Activated T-cell treated with anti-CD3 and anti-CD28 coated beads, Interleukin-2, amount 50 U/mL, for 24 hours (primary cell): ENCODE measurements at regions not wholly inside any gene's neighbourhood (a gene's known extent, or its start where the extent isn't known, plus 50 kb on each side); places are given as distances from the start of the nearest gene placed in this dataset.
"Not testable (repeated sequence)": the region's sequence is repeated elsewhere in the genome, so short reads cannot be mapped to it uniquely, and the experiment has no call there.

Experiments used
- DNase-seq: peaks from one replicate; pipeline ENCODE4 v3.0.0-alpha.2; 2020
- H3K27ac Mint-ChIP-seq: 2 replicates; pipeline ENCODE4 v1.8.0; 2020; ENCODE audit warnings: mild to moderate bottlenecking, mixed read lengths
- H3K27me3 Mint-ChIP-seq: 2 replicates; pipeline ENCODE4 v1.8.0; 2020; ENCODE audit warnings: mixed read lengths
- H3K36me3 Mint-ChIP-seq: 2 replicates; pipeline ENCODE4 v1.8.0; 2020; ENCODE audit warnings: low read depth, mixed read lengths
- H3K4me1 Mint-ChIP-seq: 2 replicates; pipeline ENCODE4 v1.8.0; 2020; ENCODE audit warnings: low read depth, mixed read lengths
- H3K4me3 Mint-ChIP-seq: 2 replicates; pipeline ENCODE4 v1.8.0; 2020; ENCODE audit warnings: mild to moderate bottlenecking, moderate library complexity, mixed read lengths
- H3K9me3 Mint-ChIP-seq: 2 replicates; pipeline ENCODE4 v1.8.0; 2020; ENCODE audit warnings: mixed read lengths

DNA sequence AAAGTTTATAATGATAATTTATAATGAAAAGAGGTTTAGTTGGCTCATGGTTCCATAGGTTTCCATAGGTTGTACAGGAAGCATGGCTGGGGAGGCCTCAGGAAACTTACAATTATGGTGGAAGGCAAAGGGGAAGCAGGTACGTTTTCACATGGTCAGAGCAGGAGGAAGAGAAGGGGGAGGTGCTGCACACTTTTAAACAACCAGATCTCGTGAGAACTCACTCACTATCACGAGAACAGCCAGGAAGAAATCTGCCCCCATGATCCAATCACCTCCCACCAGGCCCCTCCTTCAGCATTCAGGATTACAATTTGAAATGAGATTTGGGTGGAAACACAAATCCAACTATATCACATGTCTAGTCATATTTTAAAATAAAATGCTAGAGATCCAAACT is 64.1 kb upstream of the ABLIM1 start:
- not testable (repeated sequence) for H3K36me3 Mint-ChIP-seq, H3K27ac Mint-ChIP-seq, H3K9me3 Mint-ChIP-seq, H3K4me3 Mint-ChIP-seq, H3K27me3 Mint-ChIP-seq, H3K4me1 Mint-ChIP-seq, DNase-seq

DNA sequence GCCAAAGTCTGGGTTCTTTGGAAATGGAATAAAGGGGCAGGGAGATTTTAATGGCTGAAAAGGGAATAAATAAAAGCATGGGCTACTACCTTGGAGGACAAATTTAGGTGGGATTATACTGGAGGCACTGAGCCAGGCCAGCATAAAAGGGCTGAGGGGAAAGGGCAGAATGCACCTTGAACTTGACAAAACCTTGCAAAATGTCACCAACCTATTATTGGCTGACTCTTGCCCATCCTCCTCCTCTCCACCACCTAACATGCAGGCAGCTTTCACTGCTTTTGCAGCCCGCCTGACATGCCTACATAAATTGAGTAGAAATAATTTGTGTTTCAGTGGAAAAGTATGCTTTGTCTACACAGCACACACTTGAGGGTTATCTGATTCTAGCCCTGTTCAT is 65.3 kb upstream of the ABLIM1 start:
- no peaks in the 10 kb centered on the region for H3K36me3 Mint-ChIP-seq
- no peak for DNase-seq
- H3K27ac Mint-ChIP-seq, result no peak overlapping the region
- no peaks in the 10 kb centered on the region for H3K9me3 Mint-ChIP-seq
- peaks cover 5% of the 10 kb centered on the region for H3K27me3 Mint-ChIP-seq
- no peak overlapping the region for H3K4me3 Mint-ChIP-seq
- H3K4me1 Mint-ChIP-seq, result no peaks in the 10 kb centered on the region

DNA sequence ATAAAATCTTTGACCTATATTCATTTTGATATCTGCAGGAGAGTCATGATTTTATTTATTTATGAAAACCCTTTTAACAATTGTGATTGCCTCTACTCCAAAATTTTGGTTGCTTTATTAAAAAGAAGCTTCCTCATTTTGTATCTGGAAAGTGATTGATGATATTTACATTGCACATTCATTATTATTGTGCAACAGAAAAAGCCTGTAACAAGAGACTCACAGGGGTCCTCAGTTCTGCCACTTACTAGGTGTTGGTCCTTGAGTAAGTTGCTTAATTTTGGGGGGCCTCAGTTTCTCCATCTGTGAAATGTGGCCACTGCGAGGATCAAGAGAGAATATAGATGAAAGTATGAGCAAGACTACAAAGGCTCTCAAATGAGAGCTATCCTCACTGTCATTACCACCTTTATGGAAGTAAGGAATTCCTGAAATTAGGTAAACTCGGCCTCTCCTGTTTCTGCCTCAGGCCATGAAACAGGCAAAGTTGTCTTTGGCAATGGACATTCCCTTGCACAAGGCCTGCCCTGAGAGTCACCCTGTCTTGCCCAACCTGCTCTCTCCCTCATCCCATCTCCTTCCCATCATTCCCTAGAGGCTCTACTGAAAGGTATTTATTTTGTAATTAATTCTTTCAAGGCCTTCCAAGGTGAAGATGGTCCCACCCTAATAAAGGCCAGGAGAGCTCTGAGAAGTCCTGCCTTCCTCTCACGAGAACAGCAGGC is 66.1 kb upstream of the ABLIM1 start:
- Mint-ChIP-seq H3K27ac (no peak overlapping the region), H3K4me3 (no peak overlapping the region), H3K9me3 (no peaks in the 10 kb centered on the region), H3K36me3 (no peaks in the 10 kb centered on the region), H3K4me1 (no peaks in the 10 kb centered on the region), H3K27me3 (peaks cover 5% of the 10 kb centered on the region)
- DNase-seq, result no peak

DNA sequence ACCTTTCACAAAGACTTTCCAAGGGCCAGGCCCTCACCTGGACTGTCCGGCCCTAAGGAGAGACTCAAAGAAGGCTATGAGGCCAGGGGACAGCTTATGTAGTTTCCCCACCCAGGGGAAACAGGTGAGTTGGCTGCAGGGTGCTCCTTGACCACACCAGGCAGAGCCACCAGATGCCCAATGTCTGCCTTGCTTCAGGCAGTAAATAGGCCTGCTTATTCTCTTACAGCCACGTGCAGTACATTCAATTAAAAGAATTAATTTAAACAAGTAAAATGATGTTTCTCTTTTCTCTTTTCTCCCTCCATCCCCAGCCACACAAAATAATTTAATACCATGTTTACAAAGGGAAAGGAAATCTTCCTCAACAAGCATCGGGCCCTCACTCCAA is 66.6 kb upstream of the ABLIM1 start:
- H3K9me3 Mint-ChIP-seq, result no peaks in the 10 kb centered on the region
- no peaks in the 10 kb centered on the region for H3K4me1 Mint-ChIP-seq
- H3K27ac Mint-ChIP-seq, result no peak overlapping the region
- H3K27me3 Mint-ChIP-seq, result peaks cover 5% of the 10 kb centered on the region
- no peaks in the 10 kb centered on the region for H3K36me3 Mint-ChIP-seq
- no peak overlapping the region for H3K4me3 Mint-ChIP-seq
- no peak for DNase-seq

DNA sequence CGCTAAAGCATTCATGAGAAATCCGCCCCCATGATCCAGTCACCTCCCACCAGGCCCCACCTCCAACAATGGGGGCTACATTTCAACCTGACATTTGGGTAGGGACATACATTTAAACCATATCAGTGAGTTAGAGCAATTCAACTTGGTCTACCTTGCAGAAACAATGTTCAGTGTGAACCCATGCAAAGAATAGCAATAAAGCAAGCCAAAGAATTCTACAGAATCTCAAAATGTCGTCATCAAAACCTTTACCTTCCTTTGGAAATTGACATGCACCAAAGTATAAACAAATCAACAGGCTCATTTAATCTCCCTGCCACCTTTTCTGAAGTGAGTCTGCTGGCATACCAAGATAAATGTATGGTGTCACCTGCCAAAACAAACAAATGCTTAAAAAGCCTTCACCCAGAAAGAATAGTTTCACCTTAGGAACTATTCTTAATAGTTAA is 68.8 kb upstream of the ABLIM1 start:
- peaks cover 2% of the 10 kb centered on the region for H3K27me3 Mint-ChIP-seq
- no peaks in the 10 kb centered on the region for H3K4me1 Mint-ChIP-seq
- no peak for DNase-seq
- no peak overlapping the region for H3K27ac Mint-ChIP-seq
- H3K36me3 Mint-ChIP-seq, result no peaks in the 10 kb centered on the region
- no peaks in the 10 kb centered on the region for H3K9me3 Mint-ChIP-seq
- H3K4me3 Mint-ChIP-seq, result no peak overlapping the region

DNA sequence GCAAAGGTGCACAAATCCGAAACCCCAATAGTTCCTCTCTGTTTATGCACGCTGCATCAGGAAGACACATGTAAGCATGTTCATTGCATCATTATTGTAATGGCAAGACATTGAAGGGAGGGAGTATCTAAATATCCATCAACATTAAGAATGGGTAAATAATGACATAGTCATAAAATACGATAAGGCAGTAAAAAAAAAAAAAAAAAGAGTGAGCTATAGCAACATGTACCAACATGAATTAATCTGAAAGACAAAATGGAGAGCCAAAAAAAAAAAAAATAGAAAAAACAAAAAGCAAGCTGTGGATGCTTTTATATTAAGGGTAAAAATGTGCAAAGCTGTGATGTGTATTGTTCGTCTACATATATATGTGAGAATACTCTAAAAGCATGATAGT is 70.2 kb upstream of the ABLIM1 start:
- no peak for DNase-seq
- Mint-ChIP-seq H3K4me3 (no peak overlapping the region), H3K9me3 (no peaks in the 10 kb centered on the region)

DNA sequence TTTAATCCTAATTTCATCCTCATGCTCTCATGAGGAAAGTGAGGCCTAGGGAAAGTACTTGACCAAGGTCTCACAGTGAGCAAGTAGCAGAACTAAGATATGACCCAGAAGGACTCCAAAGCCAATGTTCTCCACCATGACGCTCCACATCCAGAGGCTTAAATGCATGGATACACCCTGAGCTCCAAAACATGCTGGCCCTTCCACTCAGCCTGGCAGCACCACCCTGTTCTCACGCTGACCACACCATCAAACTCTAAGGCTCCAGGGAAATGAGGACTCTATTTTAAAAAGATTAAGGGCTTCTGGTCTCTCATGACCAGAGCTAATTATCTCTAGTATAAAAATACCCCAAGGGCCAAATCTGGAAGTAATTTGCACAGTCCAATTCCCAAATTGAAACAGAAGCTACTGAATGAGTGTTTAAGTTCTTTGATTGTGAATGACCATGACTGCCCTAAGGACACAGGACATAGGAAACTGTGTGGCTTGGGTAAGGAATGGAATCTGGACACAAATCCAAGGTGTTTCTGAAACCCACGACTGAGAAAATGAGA is 71.1 kb upstream of the ABLIM1 start:
- Mint-ChIP-seq H3K27me3 (peaks cover 5% of the 10 kb centered on the region), H3K27ac (no peak overlapping the region), H3K4me3 (no peak overlapping the region), H3K4me1 (no peaks in the 10 kb centered on the region), H3K9me3 (no peaks in the 10 kb centered on the region), H3K36me3 (no peaks in the 10 kb centered on the region)
- DNase-seq, result no peak

More for the DNA sequence above, 70.2 kb upstream of the ABLIM1 start:
- Mint-ChIP-seq H3K27me3 (peaks cover 5% of the 10 kb centered on the region), H3K4me1 (no peaks in the 10 kb centered on the region), H3K27ac (no peak overlapping the region), H3K36me3 (no peaks in the 10 kb centered on the region)

DNA sequence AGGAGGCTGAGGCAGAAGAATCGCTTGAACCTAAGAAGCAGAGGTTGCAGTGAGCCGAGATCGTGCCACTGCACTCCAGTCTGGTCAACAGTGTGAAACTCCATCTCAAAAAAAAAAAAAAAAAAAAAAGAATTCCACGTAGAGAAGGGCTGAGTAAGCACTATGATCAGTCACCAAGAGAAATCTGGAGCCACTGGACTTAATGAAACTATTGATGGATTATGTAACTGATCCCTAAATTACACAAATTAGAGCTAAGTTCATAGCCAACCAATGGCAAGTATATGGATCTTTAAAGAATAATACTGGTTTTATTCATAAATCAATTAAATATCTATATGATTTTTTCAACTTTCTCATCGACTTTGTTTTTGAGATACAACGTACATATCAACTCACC is 72.2 kb upstream of the ABLIM1 start:
- peaks cover 5% of the 10 kb centered on the region for H3K27me3 Mint-ChIP-seq
- no peaks in the 10 kb centered on the region for H3K36me3 Mint-ChIP-seq
- no peak overlapping the region for H3K27ac Mint-ChIP-seq
- DNase-seq, result no peak
- no peaks in the 10 kb centered on the region for H3K9me3 Mint-ChIP-seq
- no peak overlapping the region for H3K4me3 Mint-ChIP-seq
- H3K4me1 Mint-ChIP-seq, result no peaks in the 10 kb centered on the region

DNA sequence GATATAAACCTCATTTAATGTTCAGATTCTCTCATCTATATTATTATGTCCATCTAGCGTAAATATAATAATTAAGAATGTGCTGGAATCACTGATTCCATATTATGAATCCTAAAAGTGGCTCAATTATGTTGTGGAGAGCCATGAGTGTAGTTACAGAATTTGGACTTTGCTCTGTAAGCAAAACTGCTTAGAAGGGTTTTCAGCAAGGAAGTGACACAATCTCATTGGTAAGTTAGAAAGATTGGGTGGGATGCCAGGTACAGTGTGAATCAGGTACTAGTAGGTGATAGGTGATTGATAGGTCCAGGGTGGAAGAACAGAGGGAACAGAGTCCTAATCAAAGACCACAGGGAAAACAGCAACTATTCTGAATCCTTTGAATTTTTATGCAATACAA is 74.9 kb upstream of the ABLIM1 start:
- Mint-ChIP-seq H3K27me3 (peaks cover 5% of the 10 kb centered on the region), H3K9me3 (no peaks in the 10 kb centered on the region), H3K4me1 (no peaks in the 10 kb centered on the region), H3K27ac (no peak overlapping the region), H3K4me3 (no peak overlapping the region), H3K36me3 (no peaks in the 10 kb centered on the region)
- no peak for DNase-seq

DNA sequence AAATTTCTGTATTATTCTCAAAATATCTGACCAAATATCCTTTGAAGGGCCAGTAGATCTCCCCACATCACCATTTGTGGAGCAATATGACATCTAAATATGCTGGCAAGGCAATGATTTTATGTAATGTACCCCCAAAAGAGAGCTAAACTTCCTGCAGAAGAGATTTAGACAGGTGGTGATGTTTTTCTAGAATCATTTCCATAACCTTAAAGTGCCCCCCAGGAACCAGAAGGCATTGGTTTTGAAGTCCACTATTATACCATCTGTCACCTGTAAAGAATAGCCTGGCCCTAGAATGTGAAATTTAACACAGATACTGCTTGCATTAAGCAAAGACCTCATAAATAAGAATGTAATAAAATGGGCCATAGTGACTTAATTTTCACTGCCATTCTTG is 77.9 kb upstream of the ABLIM1 start:
- Mint-ChIP-seq H3K27me3 (peaks cover 8% of the 10 kb centered on the region), H3K9me3 (no peaks in the 10 kb centered on the region), H3K4me3 (no peak overlapping the region), H3K27ac (no peak overlapping the region), H3K4me1 (no peaks in the 10 kb centered on the region), H3K36me3 (no peaks in the 10 kb centered on the region)
- no peak for DNase-seq

DNA sequence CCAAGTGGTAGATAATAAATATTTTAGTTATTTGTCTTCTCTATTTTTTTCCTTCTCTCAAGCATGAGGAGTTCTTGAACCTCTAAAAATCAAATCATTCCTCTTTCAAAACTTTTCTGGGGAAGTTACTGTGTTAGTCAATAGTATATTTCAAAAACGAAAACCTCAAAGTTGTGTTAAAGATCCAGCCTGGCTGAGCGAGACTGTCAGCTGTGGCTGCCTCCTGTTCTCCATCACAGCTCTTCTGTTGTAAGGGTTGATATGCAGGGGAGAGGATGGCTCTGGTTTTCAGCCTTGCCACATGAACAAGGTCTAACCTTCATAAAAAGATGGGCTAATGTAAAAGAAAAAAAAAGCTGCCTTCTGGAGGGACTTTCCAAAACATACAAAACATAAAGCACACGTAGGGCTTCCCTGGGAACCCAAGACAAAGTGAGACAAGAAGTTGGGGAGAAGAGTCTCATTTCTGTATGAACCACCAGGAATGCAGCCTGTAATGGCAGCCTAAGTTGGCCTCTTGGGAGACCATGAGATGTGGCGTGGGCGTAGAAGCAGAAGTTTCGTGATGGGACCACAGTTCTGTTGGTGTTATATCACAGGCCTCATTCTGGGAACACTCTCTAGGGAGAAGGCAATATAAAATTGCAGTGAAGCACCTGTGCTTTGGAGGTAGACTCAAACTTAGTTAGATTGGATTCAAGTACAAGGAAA is 77.9 kb upstream of the FHIP2A start:
- H3K4me1 Mint-ChIP-seq, result no peaks in the 10 kb centered on the region
- DNase-seq, result no peak
- H3K27me3 Mint-ChIP-seq, result peaks cover 15% of the 10 kb centered on the region
- no peaks in the 10 kb centered on the region for H3K36me3 Mint-ChIP-seq
- no peak overlapping the region for H3K4me3 Mint-ChIP-seq
- no peak overlapping the region for H3K27ac Mint-ChIP-seq
- H3K9me3 Mint-ChIP-seq, result no peaks in the 10 kb centered on the region

DNA sequence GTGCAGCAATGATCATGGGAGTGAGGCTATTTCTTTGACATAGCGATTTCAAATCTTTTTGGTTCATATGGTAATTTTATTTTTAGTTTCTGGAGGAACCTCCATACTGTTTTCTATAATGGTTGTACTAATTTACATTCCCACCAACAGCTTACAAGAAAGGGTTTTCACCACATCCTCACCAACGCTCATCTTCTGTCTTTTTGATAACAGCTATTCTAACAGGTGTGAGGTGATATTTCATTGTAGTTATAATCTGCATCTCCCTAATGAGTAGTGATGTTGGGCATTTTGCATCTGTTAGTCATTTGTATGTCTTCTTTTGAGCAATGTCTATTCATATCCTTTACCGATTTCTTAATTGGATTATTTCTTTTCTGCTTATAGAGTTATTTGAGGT is 75.0 kb upstream of the FHIP2A start:
- H3K4me1 Mint-ChIP-seq, result no peaks in the 10 kb centered on the region

DNA sequence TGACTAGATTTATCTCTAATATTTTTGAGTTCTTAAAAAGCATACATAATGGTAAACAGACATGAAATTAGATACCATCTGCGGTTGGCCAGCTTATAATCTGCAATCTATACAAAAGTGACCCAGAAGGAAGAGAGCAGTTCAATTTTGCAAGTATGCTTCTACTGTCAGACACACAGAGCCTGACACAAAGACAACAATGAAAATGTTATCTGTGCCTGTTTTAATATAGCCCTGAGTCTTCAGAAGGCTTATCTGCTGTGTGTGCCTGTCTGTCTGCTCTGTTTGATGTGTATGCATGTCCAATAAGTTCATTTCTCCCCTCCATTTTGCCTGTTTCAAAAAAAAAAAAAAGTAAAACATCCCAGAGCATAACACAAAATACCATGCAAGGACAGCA is 73.3 kb upstream of the FHIP2A start:
- no peak for DNase-seq
- no peak overlapping the region for H3K27ac Mint-ChIP-seq
- no peaks in the 10 kb centered on the region for H3K9me3 Mint-ChIP-seq
- no peaks in the 10 kb centered on the region for H3K4me1 Mint-ChIP-seq
- no peaks in the 10 kb centered on the region for H3K36me3 Mint-ChIP-seq
- peaks cover 28% of the 10 kb centered on the region for H3K27me3 Mint-ChIP-seq
- no peak overlapping the region for H3K4me3 Mint-ChIP-seq

More for the DNA sequence above, 75.0 kb upstream of the FHIP2A start:
- H3K27ac Mint-ChIP-seq, result no peak overlapping the region
- H3K9me3 Mint-ChIP-seq, result no peaks in the 10 kb centered on the region
- H3K4me3 Mint-ChIP-seq, result no peak overlapping the region
- no peak for DNase-seq
- H3K36me3 Mint-ChIP-seq, result no peaks in the 10 kb centered on the region
- H3K27me3 Mint-ChIP-seq, result peaks cover 22% of the 10 kb centered on the region

DNA sequence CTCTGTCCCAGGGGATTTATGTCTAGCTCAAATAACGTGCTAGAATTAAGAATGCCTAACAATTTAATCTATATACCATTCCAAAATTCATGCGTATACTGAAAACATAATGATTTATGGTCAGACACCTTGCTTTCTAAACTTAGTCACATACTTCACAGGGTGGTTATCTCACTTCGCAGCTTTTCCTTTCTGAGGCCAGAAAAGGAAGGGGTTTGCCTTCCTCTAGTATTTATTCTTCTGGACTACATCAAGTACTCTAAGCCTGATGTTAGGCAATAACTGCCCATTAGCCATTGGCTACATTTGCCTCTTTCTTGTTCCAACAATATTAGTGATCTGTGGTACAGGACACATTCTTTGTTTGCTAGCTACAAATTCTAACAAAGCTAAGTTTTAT is 72.6 kb upstream of the FHIP2A start:
- Mint-ChIP-seq H3K9me3 (no peaks in the 10 kb centered on the region), H3K4me1 (no peaks in the 10 kb centered on the region), H3K27me3 (peaks cover 28% of the 10 kb centered on the region), H3K36me3 (no peaks in the 10 kb centered on the region), H3K27ac (no peak overlapping the region), H3K4me3 (no peak overlapping the region)
- no peak for DNase-seq

DNA sequence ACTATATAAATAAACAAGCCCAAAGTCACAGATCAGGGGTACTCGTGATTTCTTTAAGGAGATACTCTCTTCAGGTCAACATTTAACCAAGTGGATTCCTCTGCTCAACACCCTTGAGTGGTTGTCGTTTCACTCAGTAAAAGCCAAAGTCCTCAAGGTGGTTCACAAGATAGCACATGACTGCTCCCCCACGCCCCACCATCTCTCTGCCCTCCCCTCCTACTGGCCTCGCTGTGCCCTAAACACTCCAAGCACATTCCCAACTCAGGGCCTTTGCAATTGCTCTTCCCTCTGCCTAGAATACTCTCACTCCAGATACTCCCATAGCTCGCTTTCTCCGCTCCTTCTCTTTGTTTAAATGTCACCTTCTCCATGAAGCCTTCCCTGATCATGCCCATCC is 72.1 kb upstream of the FHIP2A start:
- Mint-ChIP-seq H3K9me3 (no peaks in the 10 kb centered on the region), H3K4me3 (no peak overlapping the region), H3K4me1 (no peaks in the 10 kb centered on the region), H3K27ac (no peak overlapping the region), H3K36me3 (no peaks in the 10 kb centered on the region), H3K27me3 (peaks cover 28% of the 10 kb centered on the region)
- no peak for DNase-seq
